ENCODE measurements at regions not wholly inside any gene's neighbourhood (a gene's known extent, or its start where the extent isn't known, plus 50 kb on each side); places are given as distances from the start of the nearest gene placed in this dataset.

GRCh38 chr15:96038650-96039049 is 291.9 kb upstream of the NR2F2 start:
- Histone ChIP-seq H3K27ac (no peak overlapping the region), H3K27me3 (ENCODE audit: low read depth) (no peaks in the 10 kb centered on the region), H3K4me1 (no peaks in the 10 kb centered on the region), H3K9me3 (no peaks in the 10 kb centered on the region), H3K36me3 (no peaks in the 10 kb centered on the region), H3K4me3 (no peak overlapping the region)
- no peak for ATAC-seq
- TF ChIP-seq CTCF (IDR thresholded peaks at IDR 0.05), result no peak
- no peak for DNase-seq
- intact Hi-C loops (cut with DNase I), result no loop called here

GRCh38 chr15:96041982-96042733 is 288.3 kb upstream of the NR2F2 start:
- ATAC-seq, result no peak
- H3K27me3 ChIP-seq (ENCODE audit: low read depth), result no peaks in the 10 kb centered on the region

GRCh38 chr15:96042734-96043224 is 287.7 kb upstream of the NR2F2 start:
- Histone ChIP-seq H3K4me1 (peaks cover 6% of the 10 kb centered on the region), H3K9me3 (no peaks in the 10 kb centered on the region), H3K27me3 (ENCODE audit: low read depth) (no peaks in the 10 kb centered on the region), H3K36me3 (no peaks in the 10 kb centered on the region), H3K27ac (no peak overlapping the region), H3K4me3 (no peak overlapping the region)
- no peak for ATAC-seq
- no peak for DNase-seq
- intact Hi-C loops (cut with DNase I), result no loop called here
- no peak for TF ChIP-seq CTCF (IDR thresholded peaks at IDR 0.05)

More at GRCh38 chr15:96041982-96042733, 288.3 kb upstream of the NR2F2 start:
- intact Hi-C loops (cut with DNase I), result no loop called here
- Histone ChIP-seq H3K9me3 (no peaks in the 10 kb centered on the region), H3K27ac (no peak overlapping the region), H3K4me3 (no peak overlapping the region), H3K4me1 (no peaks in the 10 kb centered on the region), H3K36me3 (no peaks in the 10 kb centered on the region)
- TF ChIP-seq CTCF (IDR thresholded peaks at IDR 0.05), result no peak
- no peak for DNase-seq

GRCh38 chr15:96043591-96044171 is 286.8 kb upstream of the NR2F2 start:
- no peak for ATAC-seq
- Histone ChIP-seq H3K27ac (no peak overlapping the region), H3K9me3 (no peaks in the 10 kb centered on the region), H3K4me1 (peaks cover 8% of the 10 kb centered on the region), H3K4me3 (no peak overlapping the region), H3K27me3 (ENCODE audit: low read depth) (no peaks in the 10 kb centered on the region), H3K36me3 (no peaks in the 10 kb centered on the region)
- no peak for DNase-seq
- no peak for TF ChIP-seq CTCF (IDR thresholded peaks at IDR 0.05)
- intact Hi-C loops (cut with DNase I), result no loop called here

GRCh38 chr15:96046620-96047240 is 283.8 kb upstream of the NR2F2 start:
- H3K36me3 ChIP-seq, result no peaks in the 10 kb centered on the region
- H3K9me3 ChIP-seq, result no peaks in the 10 kb centered on the region
- H3K27ac ChIP-seq, result no peak overlapping the region
- no peak for TF ChIP-seq CTCF (IDR thresholded peaks at IDR 0.05)
- no peak overlapping the region for H3K4me3 ChIP-seq
- DNase-seq, result no peak
- no peaks in the 10 kb centered on the region for H3K27me3 ChIP-seq (ENCODE audit: low read depth)
- intact Hi-C loops (cut with DNase I), result no loop called here
- H3K4me1 ChIP-seq, result peaks cover 8% of the 10 kb centered on the region
- no peak for ATAC-seq

All from lower lobe of right lung (tissue), 2 donors.